HG03064 (cell line): ENCODE measurements at regions not wholly inside any gene's neighbourhood (a gene's known extent, or its start where the extent isn't known, plus 50 kb on each side); places are given as distances from the start of the nearest gene placed in this dataset.
"Not testable (repeated sequence)": the region's sequence is repeated elsewhere in the genome, so short reads cannot be mapped to it uniquely, and the experiment has no call there.

Experiments used
- ATAC-seq: cut with Tn5 transposase; IDR thresholded peaks from one replicate; pipeline ENCODE4 v1.9.1; 2021; ENCODE audit warnings: low read depth; ENCODE audit not compliant: unreplicated experiment

DNA sequence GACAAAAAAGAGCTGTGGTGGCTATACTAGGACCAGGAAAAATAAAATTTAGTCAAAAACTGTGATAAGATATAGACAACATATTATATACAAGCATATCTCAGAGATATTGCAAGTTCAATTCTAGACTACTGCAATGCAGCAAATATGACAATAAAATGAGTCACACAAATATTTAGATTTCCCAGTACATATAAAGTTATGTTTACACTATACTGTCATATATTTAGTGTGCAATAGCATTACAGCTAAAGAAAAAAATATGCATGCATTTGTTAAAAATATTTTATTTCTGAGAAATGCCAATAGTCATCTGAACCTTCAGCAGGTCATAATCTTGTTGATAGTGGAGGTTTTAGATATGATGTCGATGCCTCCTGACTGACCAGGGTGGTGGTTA is 72.1 kb downstream of the AKR1C4 start:
- no peak for ATAC-seq

DNA sequence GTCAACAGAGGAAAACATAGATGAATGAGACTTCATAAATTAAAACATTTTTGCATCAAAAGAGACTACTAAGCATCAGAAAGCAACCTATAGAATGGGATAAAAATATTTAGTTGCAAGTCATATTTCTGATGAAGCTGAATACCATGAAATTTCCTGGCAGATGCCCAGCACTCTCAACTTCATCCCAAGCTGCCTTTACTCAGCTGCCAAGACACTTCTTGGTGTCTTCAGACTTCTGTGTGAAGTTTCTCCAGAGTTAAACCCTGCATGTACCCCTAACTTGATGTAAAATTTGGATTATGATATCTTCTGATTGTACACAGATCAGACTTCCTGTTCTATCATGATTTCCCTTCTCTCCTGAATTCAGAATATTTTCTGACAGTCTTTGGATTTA is 73.2 kb downstream of the AKR1C4 start:
- no peak for ATAC-seq

DNA sequence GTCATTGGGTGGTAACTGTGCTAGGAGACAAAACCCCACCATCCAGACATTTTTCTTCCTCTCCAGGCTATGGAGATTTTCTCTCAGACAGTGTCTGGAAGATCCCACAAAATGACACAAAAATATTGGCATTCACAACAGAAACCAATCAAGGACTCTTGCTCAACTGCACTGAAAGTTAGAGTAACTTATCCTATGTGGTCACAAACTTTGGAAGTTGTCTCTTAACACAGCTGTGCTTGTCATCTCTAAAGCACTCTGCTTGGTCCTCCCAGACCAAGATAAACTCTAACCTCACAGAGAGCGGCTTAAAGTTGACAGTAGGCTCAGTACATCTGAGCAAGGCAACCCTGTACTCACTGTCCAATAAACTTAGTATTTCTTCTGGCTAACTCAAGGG is 74.9 kb downstream of the AKR1C4 start:
- no peak for ATAC-seq

DNA sequence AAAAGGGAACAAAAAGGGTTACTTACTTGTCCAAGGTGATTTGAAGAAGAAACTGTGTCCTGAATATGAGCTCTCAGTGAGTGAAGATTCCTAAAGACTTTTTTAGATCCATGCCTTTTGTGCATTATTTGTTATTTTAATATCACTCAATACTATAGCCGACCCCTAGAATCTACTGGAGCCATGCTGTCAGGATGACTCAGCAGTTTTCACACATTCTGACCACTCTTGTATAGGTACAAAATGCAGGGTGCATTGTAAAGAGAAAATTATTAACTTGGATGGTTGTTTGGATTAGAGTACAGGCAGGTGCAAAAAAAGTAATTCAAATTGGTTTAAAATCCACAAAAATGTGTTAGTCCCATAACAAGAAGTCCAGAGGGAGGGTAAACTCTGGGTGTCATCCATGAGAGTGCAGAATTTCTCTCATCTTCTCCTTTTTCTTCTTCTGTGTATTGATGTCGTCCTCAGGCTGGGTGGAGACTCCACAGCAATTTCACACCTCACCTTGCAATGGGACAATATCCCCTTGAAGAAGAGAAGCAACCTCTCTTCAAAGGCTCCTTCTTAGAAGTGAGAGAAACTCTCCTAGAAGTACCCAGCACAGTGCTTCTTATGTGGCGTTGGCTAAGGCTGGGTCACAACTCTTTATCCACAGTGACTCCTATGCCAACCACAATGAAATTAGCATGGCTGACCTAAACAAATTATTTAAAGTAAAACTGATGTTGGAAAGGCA is 75.6 kb downstream of the AKR1C4 start:
- ATAC-seq, result no peak

DNA sequence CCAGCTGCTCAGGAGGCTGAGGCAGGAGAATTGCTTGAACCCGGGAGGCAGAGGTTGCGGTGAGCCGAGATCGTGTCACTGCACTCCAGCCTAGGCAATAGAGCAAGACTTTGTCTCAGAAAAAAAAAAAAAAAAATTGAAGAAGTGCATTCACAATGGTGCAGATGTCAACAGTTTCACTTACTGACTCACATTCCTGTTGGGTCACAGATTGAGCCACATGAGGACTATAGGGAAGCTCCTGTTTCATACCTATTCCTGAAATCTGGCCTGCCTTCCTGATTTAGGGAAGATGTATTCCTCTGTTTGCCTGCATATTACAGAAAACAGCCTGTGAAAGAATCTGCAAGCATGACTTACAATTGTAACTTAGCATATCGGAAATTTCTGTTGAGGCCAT is 78.2 kb downstream of the AKR1C4 start:
- no peak for ATAC-seq

DNA sequence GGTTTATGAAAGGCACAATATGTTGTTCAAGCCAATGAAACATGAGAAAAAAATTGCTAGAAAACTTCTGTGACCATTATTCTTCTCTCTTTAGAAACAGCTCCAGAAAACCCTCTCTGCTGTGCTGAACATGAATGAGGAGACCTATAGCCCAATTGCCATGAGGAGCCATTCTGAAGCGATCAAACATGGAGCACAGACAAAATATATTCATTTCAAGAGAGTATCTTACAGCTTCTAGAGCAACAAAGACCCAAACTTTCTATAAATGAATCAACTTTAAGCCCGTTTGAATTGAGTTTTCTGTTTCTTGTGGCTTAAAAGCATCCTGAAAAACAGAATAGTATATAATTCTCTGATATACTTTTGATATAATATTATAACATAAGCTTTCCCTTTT is 83.4 kb upstream of the UCN3 start:
- no peak for ATAC-seq

DNA sequence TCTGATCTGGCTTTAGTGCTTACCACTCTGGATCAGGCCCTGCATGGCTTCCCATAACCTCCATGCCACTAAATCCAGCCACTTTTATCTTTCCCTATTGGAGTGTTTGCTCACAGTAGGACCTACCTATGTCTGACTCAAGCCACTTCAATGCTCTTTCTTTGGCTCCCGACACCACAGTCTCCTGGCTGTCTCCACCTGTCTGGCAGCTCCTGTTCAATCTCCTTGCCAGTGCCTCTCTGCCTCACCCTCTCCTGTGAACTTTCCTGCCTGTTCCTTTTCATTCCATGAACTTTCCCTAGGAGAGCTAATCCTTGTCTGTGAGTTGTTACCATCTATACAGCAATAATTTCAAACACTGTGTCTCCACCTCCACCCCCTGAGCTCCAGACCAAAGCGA is 82.6 kb upstream of the UCN3 start:
- no peak for ATAC-seq

DNA sequence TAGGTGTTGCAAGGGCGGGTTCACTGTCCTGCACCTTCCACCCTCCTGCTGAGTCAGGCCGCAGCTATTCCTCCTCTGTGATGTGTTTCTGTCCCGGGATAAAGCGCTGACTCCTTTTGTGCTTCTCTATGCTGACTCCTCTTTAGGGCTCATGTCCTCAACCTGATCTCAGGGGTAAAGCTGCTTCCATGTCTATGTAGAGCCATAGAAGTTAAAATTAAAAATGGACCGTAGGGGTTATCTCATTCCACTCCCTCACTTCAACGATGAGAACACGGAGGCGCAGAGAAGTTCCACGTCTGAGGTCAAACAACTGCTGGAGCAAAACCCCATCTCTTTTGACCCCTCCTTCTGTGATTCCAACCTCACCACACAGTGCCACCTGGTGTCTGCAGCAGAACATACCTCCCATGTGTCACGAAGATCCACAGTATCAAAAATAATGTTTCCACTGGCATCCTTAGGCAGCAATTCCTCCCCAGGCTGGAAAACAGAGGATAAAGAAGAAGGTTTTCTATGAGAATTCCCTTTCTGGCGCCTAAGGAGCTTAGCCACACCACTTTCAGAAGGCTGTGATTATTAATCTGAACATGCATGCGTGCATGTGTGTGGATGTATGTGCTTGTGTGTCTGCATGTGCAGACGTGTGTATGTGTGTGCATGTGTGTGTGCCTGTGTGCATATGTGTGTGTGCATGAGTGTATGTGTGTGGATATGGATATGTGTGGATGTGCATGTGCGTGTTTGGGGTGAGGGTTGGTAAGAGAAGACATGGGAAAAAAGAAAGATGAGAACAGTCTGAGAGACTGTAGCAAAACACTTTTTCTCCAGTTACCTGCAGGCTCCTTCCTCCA is 81.2 kb upstream of the UCN3 start:
- peak; percentile 62 for ATAC-seq

DNA sequence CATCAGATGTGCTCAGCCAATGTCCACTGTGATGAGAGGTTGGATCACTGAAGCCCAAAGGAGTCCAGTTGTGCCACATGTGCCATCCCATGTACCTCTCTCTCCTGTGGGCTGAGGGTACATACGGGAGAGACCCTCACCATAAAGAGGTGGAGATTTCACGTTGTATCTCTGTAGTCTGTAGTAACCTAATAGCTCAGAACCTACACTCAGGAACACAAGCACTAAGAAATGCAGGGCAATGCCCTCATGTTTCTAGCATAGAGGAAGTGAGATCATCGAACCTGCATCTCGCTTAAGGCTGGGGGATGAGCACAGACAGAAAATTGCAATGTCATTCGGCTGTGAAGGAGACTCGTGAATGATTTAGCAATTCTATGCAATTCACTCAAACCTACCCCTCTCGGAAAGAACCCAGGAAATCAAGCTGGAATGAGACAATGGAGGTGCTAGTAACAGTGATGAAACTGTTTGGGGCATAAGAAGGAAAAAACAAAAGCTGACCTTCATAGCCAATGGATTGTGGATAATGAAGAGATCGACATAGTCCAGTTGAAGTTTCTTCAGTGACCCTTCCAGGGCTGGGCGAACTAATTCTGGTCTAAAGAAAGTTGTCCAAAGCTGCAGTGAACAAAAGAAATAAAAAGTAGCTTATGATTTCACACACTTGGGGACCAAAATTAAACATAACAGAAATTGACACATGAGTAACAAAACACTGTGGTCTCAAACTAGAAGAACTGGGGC is 80.3 kb upstream of the UCN3 start:
- ATAC-seq, result no peak

DNA sequence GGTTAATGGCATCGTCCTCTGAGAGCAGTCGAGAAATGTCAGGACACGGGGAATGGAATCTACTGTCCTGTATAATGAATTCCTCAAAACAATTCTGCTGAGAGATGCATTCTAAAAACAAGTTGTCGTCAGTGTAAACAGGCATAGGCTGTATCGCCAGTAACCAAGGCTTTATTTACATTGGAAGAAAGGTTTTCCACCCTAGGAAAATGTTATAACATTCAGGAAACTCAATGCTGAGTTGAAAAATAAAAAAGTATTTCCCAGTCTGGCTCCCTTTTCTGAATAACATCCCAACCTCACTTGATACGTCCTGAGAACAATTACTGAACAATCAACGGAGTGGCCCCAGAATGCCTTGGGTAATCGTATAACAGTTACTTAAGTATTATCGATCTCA is 79.6 kb upstream of the UCN3 start:
- no peak for ATAC-seq

DNA sequence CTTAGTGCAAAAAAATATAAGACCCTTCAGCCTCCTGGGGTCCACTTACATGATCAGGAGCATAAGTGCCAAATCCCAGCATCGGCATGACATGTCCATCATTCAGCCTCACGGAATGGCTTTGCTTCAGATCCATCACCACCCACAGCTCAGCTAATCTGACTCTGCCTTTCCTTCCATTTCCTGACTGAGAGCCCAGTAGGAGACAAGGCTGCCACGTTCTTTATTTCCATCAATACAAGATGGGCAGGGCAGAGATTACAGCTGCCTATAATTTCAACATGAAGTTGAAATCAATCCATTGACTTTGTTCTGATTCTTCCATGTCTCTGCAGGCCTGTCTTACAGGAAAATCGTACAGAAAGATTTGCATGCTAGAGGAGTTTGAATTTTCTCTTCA is 76.4 kb upstream of the UCN3 start:
- no peak for ATAC-seq

DNA sequence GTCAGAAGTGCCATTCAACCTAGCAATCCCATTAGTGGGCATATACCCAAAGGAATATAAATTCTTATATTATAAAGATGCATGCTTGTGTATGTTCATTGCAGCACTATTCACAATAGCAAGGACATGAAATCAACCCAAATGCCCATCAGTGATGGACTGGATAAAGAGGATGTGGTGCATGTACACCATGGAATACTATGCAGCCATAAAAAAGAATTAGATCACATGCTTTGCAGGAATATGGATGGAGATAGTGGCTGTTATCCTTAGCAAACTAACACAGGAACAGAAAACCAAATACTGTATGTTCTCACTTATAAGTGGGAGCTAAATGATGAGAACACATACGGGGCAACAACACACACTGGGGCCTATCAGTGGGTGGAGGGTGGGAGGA is 75.5 kb upstream of the UCN3 start:
- ATAC-seq, result not testable (repeated sequence)

DNA sequence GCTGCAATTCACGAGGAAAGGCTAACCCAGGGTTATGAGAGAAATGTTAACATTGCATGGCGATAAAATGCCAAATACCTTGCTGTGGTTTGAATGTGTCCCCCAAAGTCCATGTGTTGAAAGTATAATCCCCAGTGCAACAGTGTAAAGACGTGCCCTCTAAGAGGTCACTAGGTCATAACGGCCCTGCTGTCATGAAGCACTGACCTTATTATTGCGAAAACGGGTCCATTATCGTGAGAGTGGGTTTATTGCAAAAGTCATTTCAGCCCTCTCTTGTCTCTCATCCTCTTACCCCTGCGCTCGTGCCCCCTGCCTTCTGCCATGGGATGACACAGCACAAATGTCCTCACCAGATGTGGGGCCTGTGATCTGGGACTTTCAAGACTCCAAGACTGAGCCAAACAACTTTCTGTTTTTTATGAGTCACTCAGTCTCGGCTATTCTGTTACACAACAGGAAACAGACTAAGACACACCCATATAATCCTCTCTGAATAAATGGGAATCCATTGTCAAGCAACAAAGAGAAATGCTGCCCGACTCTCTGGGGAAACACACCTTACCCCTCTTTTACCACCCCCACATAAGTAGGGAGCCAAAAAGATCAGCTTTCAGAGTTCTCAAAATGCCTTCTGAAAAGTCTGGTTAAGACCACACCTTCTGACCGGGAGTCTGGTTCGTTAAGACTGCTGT is 73.1 kb upstream of the UCN3 start:
- ATAC-seq, result no peak

DNA sequence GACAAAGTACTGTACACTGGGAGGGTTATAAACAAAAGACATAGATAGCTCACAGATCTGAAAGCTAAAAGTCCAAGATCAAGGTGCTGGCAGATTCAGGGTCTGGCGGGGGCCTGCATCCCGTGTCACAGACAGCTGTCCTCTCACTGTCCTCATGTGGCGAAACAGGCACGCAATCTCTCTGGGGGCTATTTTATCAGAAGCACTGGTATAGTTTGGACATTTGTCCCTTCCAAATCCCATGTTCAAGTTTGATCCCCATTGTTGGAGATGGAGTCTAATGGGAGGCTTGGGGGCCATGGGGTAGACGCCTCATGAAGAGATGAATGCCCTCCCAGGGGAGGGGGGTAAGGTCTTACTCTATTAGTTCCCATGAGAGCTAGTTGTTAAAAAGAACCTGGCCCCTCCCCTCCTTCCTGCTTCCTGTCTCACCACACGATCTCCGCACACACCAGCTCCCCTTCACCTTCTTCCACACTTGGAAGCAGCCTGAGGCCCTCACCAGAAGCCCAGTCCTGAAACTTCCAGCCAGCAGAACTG is 72.5 kb upstream of the UCN3 start:
- ATAC-seq, result no peak

DNA sequence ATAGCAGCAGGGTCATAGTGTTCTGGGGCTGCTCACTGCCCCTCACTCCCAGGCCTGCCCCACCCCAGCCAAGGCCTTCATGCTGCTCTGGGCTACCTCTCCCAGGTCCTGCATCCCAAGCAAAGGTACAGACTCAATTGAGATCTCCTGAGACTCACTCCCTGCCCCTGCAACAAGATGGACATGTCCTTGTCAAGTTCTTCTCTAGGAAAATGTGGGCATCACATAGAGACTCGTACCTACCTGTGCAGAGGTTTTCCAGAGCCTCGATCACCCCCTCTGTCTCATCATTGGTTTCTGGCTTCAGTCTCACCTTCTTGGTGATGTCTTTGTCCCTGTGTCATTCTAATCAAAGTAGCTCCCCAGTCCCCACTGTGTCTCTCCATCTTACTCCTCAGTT is 71.8 kb upstream of the UCN3 start:
- not testable (repeated sequence) for ATAC-seq

DNA sequence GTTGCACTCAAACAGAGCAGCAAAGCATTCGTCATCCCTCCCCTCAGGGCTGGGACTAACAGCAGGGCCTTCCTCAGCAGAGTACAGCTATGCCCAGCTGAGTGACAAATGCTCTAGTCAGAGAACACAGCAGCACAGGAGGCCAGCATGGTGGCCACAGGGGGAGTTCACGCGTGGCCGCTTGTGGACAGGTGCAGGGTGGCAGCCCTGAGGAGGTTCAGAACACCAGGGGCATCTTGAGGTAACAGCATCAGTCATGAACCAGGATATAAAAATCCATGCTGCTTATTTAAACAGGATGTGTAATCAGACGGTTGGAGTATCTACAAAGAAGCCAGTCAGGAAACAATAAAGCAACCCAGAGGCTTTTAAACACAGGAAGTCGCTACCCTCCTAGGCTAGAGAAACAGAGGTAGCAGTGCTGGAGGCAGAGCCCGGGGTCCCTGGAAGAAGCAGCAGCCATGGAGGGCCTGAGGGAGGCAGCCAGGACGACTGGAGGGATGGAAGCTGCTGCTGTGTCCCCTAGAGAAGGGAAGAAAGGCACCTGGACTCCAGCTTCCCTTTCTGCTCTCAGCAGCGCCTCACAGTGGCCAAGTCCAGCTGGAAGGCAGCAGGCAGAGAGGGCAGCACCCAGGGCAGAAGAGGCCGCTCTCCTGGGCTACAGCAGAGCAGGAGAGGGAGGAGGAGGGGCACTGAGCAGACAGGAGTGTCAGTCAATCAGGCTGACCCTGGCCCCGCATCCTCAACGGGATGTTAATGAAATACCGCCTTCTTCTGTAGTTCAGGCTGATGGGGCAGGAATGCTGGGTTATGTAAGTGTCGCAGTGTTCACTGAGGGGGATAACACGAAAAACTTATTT is 70.8 kb upstream of the UCN3 start:
- ATAC-seq, result no peak

DNA sequence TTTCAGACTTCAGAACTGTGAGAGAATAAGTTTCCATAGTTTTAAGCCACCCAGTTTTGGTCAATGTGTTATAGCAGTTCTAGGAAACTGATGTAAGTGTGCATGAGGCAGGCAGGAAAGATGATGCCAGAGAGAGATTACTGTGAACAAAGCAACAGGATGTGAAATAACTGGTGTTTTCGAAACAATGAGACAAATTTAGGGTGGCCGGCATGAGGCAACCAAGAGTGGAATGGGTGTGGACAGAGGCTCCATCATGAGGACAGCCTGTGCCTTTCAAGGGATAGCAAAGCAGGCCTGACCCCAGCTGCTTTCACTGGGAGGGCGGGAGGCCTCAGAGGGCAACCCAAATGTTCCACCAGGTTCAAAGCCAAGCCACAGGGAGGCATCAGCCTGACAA is 67.3 kb upstream of the UCN3 start:
- ATAC-seq, result no peak

DNA sequence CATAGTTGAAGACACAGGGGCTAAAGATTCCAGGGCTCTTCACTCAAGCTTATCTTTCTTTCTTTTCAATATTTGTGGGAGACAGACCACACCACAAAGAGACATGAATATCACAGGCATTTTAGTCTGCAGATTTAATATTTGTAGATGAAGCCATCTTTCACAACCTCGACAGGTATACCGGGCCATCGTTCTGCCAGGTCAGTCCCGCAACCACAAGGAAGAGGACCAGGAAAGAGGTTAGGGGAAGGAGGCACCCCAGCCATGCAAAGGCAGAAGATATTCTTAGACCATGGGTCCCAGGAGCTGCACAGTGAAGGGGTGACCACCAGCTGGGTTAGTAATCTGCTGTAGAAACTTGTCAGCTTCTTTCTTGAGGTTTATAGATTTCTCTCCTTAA is 66.8 kb upstream of the UCN3 start:
- no peak for ATAC-seq

DNA sequence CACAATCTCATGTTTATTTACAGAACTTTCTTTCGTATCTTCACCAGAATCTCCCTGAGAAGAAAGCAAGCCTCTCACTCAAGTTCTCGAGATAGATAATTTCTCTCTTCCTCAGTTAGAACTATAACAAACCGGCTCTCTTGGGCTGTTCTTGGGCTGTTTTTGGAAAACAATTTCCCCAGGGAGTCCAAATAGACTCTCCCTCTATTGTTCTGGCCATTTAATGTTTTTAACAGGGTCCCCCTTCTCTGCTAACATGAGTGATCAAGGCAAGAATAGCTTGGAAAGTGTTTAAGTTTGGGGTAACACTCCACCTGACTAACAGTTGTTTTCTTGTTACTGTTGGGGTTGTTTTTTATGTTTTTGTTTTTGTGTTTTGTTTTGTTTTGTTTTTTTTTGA is 64.8 kb upstream of the UCN3 start:
- no peak for ATAC-seq

DNA sequence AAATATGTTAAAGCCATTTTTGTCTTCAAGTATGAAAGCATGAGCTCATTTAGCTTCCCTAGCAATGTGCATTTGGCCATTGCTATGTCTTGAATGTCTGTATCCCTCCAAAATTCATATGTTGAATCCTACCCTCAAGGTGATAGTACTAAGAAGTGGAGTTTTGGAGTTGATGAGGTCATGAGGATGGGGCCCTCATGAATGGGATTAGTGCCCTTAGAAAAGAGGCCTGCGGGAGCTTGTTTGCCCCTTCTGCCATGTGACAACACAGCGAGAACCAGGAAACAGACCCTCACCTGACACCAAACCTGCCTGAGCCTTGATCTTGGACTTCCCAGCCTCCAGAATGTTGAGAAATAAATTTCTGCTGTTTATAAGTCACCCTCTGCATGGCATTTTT is 61.3 kb upstream of the UCN3 start:
- ATAC-seq, result no peak
